Astrocyte (in vitro differentiated cells and primary cell): ENCODE measurements at regions not wholly inside any gene's neighbourhood (a gene's known extent, or its start where the extent isn't known, plus 50 kb on each side); places are given as distances from the start of the nearest gene placed in this dataset.

Experiments used
- CTCF ChIP-seq: IDR thresholded peaks from 2 replicates; pipeline ENCODE4 v1.5.1; 2011; ENCODE audit warnings: low read depth, mild to moderate bottlenecking, inconsistent platforms, low read length, moderate library complexity; ENCODE audit not compliant: insufficient read depth
- EZH2 ChIP-seq: IDR thresholded peaks from 2 replicates; pipeline ENCODE4 v1.6.1; 2012; ENCODE audit warnings: mild to moderate bottlenecking, low read length, inconsistent platforms; ENCODE audit not compliant: insufficient read depth

GRCh38 chr3:69542089-69542804 lies 156.4 kb upstream of the FRMD4B start:
- TF ChIP-seq CTCF (no peak), EZH2 (no peak)
